Liver (tissue), 8 donors: ENCODE measurements at regions not wholly inside any gene's neighbourhood (a gene's known extent, or its start where the extent isn't known, plus 50 kb on each side); places are given as distances from the start of the nearest gene placed in this dataset.

Experiments
- DNase-seq: peaks from one replicate; pipeline ENCODE4 v3.0.0-alpha.2; 2017; ENCODE audit warnings: low spot score
- H3K27ac ChIP-seq, 2 donors: one replicate each; pipeline ENCODE4 v1.7.0; 2013; ENCODE audit warnings: inconsistent platforms in 2 of 2, low read length in 2 of 2, control low read depth in 1 of 2, low read depth in 1 of 2, mild to moderate bottlenecking in 1 of 2
- H3K27me3 ChIP-seq, 4 donors: one replicate each; pipeline versions ENCODE4 v1.6.1 to v1.7.0; 2013; ENCODE audit warnings: low read length in 3 of 4, inconsistent platforms in 1 of 4, mild to moderate bottlenecking in 1 of 4, moderate library complexity in 1 of 4; ENCODE audit not compliant: control insufficient read depth in 4 of 4, insufficient read depth in 4 of 4
- H3K36me3 ChIP-seq, 4 donors: one replicate each; pipeline versions ENCODE4 v1.6.1 to v1.7.0; 2013; ENCODE audit warnings: low read length in 3 of 4, mild to moderate bottlenecking in 3 of 4, low read depth in 1 of 4, moderate library complexity in 1 of 4; ENCODE audit not compliant: control insufficient read depth in 4 of 4, insufficient read depth in 3 of 4
- H3K4me1 ChIP-seq, 4 donors: one replicate each; pipeline versions ENCODE4 v1.6.1 to v1.7.0; 2013; ENCODE audit warnings: low read length in 3 of 4, mild to moderate bottlenecking in 3 of 4, moderate library complexity in 1 of 4; ENCODE audit not compliant: control insufficient read depth in 4 of 4, insufficient read depth in 4 of 4
- H3K4me3 ChIP-seq, 3 donors: one replicate each; pipeline versions ENCODE4 v1.6.1 to v1.7.0; 2013; ENCODE audit warnings: low read length in 3 of 3, control low read depth in 1 of 3, low read depth in 1 of 3, mild to moderate bottlenecking in 1 of 3
- H3K9ac ChIP-seq, 2 donors: one replicate each; pipeline ENCODE4 v1.7.0; 2013; ENCODE audit warnings: low read length in 2 of 2, mild to moderate bottlenecking in 2 of 2, moderate library complexity in 2 of 2, control low read depth in 1 of 2, low read depth in 1 of 2
- H3K9me3 ChIP-seq, 4 donors: one replicate each; pipeline versions ENCODE4 v1.6.1 to v1.7.0; 2013; ENCODE audit warnings: low read length in 3 of 4; ENCODE audit not compliant: control insufficient read depth in 4 of 4
- ATF3 ChIP-seq: IDR thresholded peaks from 2 replicates; pipeline ENCODE4 v1.6.1; 2016; ENCODE audit warnings: antibody characterized with exemption
- CTCF ChIP-seq: fragments of 150-350 bp; IDR thresholded peaks from 2 replicates; pipeline ENCODE4 v1.5.1; 2017; ENCODE audit warnings: improper control_type of control experiment, low read depth, low read length; ENCODE audit not compliant: missing input control
- FOXA1 ChIP-seq: IDR thresholded peaks from 2 replicates; pipeline ENCODE4 v1.6.1; 2016; ENCODE audit warnings: antibody characterized with exemption
- GABPA ChIP-seq, 2 donors: IDR thresholded peaks in 1 of 2; conservative IDR thresholded peaks in 1 of 2; 2 replicates each; pipeline ENCODE4 v1.6.1; 2016; ENCODE audit warnings: antibody characterized with exemption in 2 of 2, mild to moderate bottlenecking in 1 of 2, moderate library complexity in 1 of 2
- HNF4A ChIP-seq, 2 donors: conservative IDR thresholded peaks; 2 replicates each; pipeline ENCODE4 v1.6.1; 2016; ENCODE audit warnings: antibody characterized with exemption in 2 of 2, mild to moderate bottlenecking in 2 of 2
- HNF4G ChIP-seq: IDR thresholded peaks from 2 replicates; pipeline ENCODE4 v1.6.1; 2016; ENCODE audit warnings: antibody characterized with exemption
- JUND ChIP-seq, 2 donors: IDR thresholded peaks; 2 replicates each; pipeline ENCODE4 v1.6.1; 2016; ENCODE audit warnings: antibody characterized with exemption in 2 of 2
- MAX ChIP-seq: IDR thresholded peaks from 2 replicates; pipeline ENCODE4 v1.6.1; 2016; ENCODE audit warnings: antibody characterized with exemption
- NR2F2 ChIP-seq: IDR thresholded peaks from 2 replicates; pipeline ENCODE4 v1.6.1; 2016; ENCODE audit warnings: antibody characterized with exemption
- RAD21 ChIP-seq, 2 donors: IDR thresholded peaks; 2 replicates each; pipeline ENCODE4 v1.6.1; 2016; ENCODE audit warnings: antibody characterized with exemption in 2 of 2, mild to moderate bottlenecking in 2 of 2
- REST ChIP-seq: IDR thresholded peaks from 2 replicates; pipeline ENCODE4 v1.6.1; 2016; ENCODE audit warnings: antibody characterized with exemption, mild to moderate bottlenecking
- SP1 ChIP-seq: IDR thresholded peaks from 2 replicates; pipeline ENCODE4 v1.6.1; 2018; ENCODE audit warnings: antibody characterized with exemption, mild to moderate bottlenecking
- TAF1 ChIP-seq: conservative IDR thresholded peaks from 2 replicates; pipeline ENCODE4 v1.6.1; 2016; ENCODE audit warnings: antibody characterized with exemption, mild to moderate bottlenecking
- YY1 ChIP-seq: IDR thresholded peaks from 2 replicates; pipeline ENCODE4 v1.6.1; 2016; ENCODE audit warnings: antibody characterized with exemption, mild to moderate bottlenecking
- ZBTB33 ChIP-seq: IDR thresholded peaks from 2 replicates; pipeline ENCODE4 v1.6.1; 2016; ENCODE audit warnings: antibody characterized with exemption
- WGBS: extraction: QIAGEN DNeasy Blood & Tissue Kit; methylation state at CpG from one replicate; pipeline ENCODE4 v1.1.7; 2013; 5-methylcytosine and 5-hydroxymethylcytosine counted together
- donor health status: healthy.
- donor health status: healthy.
- donor health status: healthy.
- donor health status: healthy.
- donor health status: healthy.

- no peak for DNase-seq
- Histone ChIP-seq H3K9ac (no peak overlapping the region), H3K9me3 (no peaks in the 10 kb centered on the region), H3K4me1 (no peaks in the 10 kb centered on the region), H3K27ac (no peak overlapping the region), H3K36me3 (no peaks in the 10 kb centered on the region), H3K27me3 (no peaks in the 10 kb centered on the region), H3K4me3 (no peak overlapping the region)
- TF ChIP-seq RAD21 (IDR thresholded peaks at IDR 0.05) (peak in 1 of 2 donors; percentile 8), HNF4A (conservative IDR thresholded peaks at IDR 0.05) (no peak)
- WGBS = 91% methylated on average over 1 of the region's 1 CpG
Measured at GRCh38 chr5:109959652-109960051, 269.9 kb downstream of the MAN2A1 start.

GRCh38 chr5:109961751-109962150, 272.0 kb downstream of the MAN2A1 start:
- no peak overlapping the region for H3K9ac ChIP-seq
- no peaks in the 10 kb centered on the region for H3K4me1 ChIP-seq
- no peak for DNase-seq
- H3K27ac ChIP-seq = no peak overlapping the region
- no peaks in the 10 kb centered on the region for H3K27me3 ChIP-seq
- H3K4me3 ChIP-seq = no peak overlapping the region
- no peaks in the 10 kb centered on the region for H3K9me3 ChIP-seq
- TF ChIP-seq SP1 (no peak), NR2F2 (no peak)
- 92% methylated on average over 1 of the region's 1 CpG for WGBS
- H3K36me3 ChIP-seq = no peaks in the 10 kb centered on the region

- no peaks in the 10 kb centered on the region for H3K36me3 ChIP-seq
- no peak for DNase-seq
- no peaks in the 10 kb centered on the region for H3K4me1 ChIP-seq
- no peaks in the 10 kb centered on the region for H3K27me3 ChIP-seq
- no peak overlapping the region for H3K9ac ChIP-seq
- no peaks in the 10 kb centered on the region for H3K9me3 ChIP-seq
- 86% methylated on average over 1 of the region's 1 CpG for WGBS
- H3K4me3 ChIP-seq = no peak overlapping the region
- no peak for TF ChIP-seq CTCF
- no peak for TF ChIP-seq FOXA1
- TF ChIP-seq MAX = no peak
- no peak for TF ChIP-seq REST
- no peak for TF ChIP-seq HNF4G
- TF ChIP-seq ATF3 = no peak
- no peak for TF ChIP-seq JUND (IDR thresholded peaks at IDR 0.05)
- TF ChIP-seq TAF1 = no peak
- TF ChIP-seq RAD21 (IDR thresholded peaks at IDR 0.05) = no peak
- no peak for TF ChIP-seq YY1
- TF ChIP-seq GABPA (IDR thresholded peaks at IDR 0.05 in 1 of 2, conservative IDR thresholded peaks at IDR 0.05 in 1 of 2) = no peak
- no peak for TF ChIP-seq ZBTB33
- no peak for TF ChIP-seq NR2F2
- no peak for TF ChIP-seq HNF4A (conservative IDR thresholded peaks at IDR 0.05)
- H3K27ac ChIP-seq = no peak overlapping the region
Measured at GRCh38 chr5:109962882-109963603, 273.3 kb downstream of the MAN2A1 start.
